Cardiac fibroblast (primary cell): ENCODE measurements at regions not wholly inside any gene's neighbourhood (a gene's known extent, or its start where the extent isn't known, plus 50 kb on each side); places are given as distances from the start of the nearest gene placed in this dataset.

Experiments used
- DNase-seq, 2 donors: peaks; one replicate each; pipeline versions ENCODE4 v3.0.0 to v3.0.0-alpha.2; 2010; ENCODE audit warnings: low read depth in 2 of 2
- H3K4me3 ChIP-seq, 2 donors: replicated peaks in 1 of 2; 1 replicate in 1 of 2; 2 replicates in 1 of 2; pipeline ENCODE4 v1.5.1; 2011; ENCODE audit warnings: low read depth in 2 of 2, low read length in 2 of 2, mild to moderate bottlenecking in 2 of 2, moderate library complexity in 1 of 2
- TF ChIP-seq, protein P1 (sequence below): IDR thresholded peaks from one replicate; pipeline ENCODE4 v1.5.1; 2011; ENCODE audit warnings: low read depth, mild to moderate bottlenecking, low read length, inconsistent platforms

DNA sequence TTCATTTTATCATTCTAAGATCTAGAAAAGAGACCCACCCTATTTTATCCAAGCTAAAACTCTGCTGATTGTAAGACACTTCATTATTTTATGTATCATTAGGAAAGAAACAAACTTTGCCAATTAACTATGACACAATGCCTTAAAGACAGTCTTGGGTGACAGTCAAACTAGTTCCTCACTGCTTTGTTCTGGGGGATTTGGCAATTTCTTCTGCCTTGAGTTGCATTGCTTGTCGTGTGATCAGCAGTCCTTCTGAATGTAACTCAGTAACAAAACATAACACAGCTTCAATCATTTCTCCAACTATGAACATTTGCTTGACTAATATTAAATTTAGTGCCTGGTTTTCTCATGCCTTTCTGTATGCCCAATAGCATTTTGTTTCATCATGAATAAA is 577.9 kb upstream of the DIPK2B start:
- no peak overlapping the region for H3K4me3 ChIP-seq
- TF ChIP-seq, protein P1, sequence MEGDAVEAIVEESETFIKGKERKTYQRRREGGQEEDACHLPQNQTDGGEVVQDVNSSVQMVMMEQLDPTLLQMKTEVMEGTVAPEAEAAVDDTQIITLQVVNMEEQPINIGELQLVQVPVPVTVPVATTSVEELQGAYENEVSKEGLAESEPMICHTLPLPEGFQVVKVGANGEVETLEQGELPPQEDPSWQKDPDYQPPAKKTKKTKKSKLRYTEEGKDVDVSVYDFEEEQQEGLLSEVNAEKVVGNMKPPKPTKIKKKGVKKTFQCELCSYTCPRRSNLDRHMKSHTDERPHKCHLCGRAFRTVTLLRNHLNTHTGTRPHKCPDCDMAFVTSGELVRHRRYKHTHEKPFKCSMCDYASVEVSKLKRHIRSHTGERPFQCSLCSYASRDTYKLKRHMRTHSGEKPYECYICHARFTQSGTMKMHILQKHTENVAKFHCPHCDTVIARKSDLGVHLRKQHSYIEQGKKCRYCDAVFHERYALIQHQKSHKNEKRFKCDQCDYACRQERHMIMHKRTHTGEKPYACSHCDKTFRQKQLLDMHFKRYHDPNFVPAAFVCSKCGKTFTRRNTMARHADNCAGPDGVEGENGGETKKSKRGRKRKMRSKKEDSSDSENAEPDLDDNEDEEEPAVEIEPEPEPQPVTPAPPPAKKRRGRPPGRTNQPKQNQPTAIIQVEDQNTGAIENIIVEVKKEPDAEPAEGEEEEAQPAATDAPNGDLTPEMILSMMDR, result no peak
- DNase-seq, result no peak

DNA sequence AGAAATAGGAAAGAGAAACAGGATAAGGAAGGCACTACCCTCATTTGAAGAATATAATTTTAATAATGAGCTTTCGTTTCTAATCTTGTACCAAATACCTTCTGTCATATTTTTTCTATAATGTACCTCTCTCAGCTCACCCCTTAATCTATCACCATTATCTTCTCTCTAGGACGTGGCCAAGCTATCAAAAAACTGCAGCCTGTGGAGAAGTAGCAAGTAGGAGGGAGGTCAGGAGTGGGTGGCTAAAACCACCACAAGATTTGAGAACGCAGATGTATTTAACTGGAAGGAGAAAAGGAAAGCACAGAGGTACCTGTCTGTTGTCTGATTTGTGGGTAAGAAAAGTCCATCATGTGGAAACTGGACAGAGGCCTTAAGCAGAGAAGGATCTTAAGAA is 576.7 kb upstream of the DIPK2B start:
- no peak overlapping the region for H3K4me3 ChIP-seq
- no peak for DNase-seq
- TF ChIP-seq, protein P1, result no peak

DNA sequence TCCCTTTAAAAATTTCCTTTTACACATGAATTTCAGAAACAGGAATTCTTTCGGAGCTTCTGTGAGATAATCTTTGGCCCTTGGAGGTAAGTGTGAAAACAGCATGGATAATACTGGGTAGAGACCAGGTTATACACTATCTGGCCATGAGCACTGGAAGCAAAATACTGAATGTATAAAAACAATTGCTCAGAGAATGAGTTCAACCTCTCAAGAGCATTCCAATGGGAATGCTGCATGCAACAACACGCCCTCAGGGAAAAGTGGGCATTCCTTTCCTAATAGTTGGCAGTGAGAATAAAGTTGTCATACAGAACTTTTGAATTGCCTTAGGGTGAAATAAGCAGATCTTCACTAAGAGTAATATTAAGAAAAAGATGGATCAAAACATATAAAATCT is 574.8 kb upstream of the DIPK2B start:
- TF ChIP-seq, protein P1, result no peak
- peak; percentile 69 to 73 for DNase-seq
- H3K4me3 ChIP-seq, result no peak overlapping the region

DNA sequence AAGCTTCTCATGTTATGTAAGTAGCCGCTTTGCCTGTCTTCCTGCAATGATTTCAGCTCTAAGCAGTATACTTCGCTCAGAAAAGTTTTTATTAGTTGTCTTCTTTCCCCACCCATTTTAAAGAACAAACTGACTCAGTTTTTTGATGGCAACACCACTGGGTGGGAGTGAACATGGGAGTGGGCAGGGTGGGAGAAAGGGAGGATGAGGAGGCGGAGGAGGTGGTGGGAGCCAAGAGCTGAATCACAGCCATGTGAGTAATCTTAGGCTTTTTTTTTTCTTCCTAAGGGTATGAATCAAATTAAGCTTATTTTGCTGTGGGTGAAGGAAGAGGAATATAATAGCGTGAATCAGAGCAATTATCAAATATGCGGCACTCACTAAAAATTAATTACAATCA is 574.3 kb upstream of the DIPK2B start:
- peak overlapping the region in 1 of 2 donors; percentile 3 for H3K4me3 ChIP-seq
- TF ChIP-seq, protein P1, result no peak
- peak; percentile 72 to 90 for DNase-seq

DNA sequence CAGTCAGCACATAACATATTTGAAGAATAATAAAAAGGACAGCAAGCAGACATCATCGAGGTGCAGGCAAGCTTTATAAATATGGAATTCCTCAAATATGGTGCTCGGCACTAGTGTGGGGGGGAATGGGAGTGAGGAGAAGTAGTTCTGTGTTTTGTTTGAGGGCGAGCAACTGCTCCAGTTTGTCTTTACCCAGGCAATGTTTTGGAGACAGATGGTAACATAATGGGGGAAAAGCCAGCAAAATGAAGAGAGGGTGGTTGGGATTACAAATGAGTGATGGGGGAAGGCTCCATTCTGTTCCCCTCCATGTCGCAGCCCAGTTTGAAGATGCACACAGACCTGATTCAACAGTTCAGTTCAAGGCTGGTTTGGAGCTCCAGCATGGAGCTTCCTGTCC is 572.9 kb upstream of the DIPK2B start:
- H3K4me3 ChIP-seq, result no peak overlapping the region
- DNase-seq, result no peak
- TF ChIP-seq, protein P1, result no peak

DNA sequence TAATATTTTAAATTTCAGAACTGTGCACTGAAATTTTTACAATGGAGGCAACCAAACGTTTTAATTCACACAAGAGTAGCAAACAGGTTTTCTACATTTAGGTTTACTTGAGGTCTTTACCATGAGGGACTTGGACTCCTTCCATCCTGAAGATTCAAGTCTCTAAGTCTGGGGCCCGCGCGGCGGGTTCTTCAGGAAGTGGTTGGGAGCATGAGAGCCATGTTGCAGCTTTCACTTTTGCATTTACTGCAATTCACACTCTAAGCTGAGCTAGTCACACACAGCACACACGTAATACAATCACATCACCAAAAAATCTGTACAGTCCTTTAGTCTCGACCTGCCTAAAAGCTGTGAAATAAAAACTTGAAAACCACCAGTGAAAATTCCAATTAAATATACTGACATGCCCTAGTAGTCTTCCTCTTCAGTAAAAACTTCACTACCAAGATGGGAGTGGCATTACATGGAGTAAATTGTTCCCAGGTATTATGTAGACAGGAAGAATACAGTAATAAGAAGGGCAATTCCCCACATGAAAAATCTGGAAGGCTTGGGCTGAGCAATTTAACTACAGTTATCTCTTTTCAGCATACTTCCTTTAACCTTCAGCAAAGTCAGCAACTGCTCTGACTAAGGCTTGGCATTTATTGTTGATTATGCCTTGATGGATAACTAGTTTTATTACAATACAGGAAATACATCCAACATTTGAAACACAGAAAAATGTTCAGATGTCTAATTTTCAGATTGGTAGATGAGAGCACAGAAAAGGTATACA is 571.1 kb upstream of the DIPK2B start:
- DNase-seq, result peak; percentile 60 to 74
- TF ChIP-seq, protein P1, result no peak
- H3K4me3 ChIP-seq, result peak overlapping the region in 1 of 2 donors; percentile 58

DNA sequence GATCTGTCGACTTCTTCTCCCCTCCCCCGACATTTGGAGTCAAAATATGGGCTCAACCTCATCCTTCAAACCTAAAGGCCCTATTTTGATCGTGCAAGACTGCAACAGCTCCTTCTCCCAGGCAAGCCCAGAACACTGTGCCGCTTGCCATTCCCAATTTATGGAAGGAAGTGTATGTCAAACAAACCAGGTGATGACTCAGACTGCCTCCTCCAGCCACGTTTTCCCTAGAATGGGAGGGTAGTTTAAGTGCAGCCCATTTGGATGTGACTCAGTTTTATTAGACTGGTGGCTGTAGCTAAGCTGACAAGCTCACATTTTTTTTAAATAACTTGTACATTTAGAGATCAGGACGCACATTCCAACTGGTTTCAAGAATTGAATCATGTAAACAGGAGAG is 570.4 kb upstream of the DIPK2B start:
- DNase-seq, result peak; percentile 78 to 94
- TF ChIP-seq, protein P1, result no peak
- peak overlapping the region; percentile 45 to 58 for H3K4me3 ChIP-seq
